Stimulated activated CD8-positive, alpha-beta memory T cell treated with anti-CD3 and anti-CD28 coated beads, Interleukin-7, amount 100 ng/mL, for 4 hours (primary cell): ENCODE measurements at regions not wholly inside any gene's neighbourhood (a gene's known extent, or its start where the extent isn't known, plus 50 kb on each side); places are given as distances from the start of the nearest gene placed in this dataset.
"Not testable (repeated sequence)": the region's sequence is repeated elsewhere in the genome, so short reads cannot be mapped to it uniquely, and the experiment has no call there.

Source experiments
- DNase-seq, 2 donors: peaks; one replicate each; pipeline ENCODE4 v3.0.0-alpha.2; 2020; ENCODE audit warnings: low read depth in 2 of 2

DNA sequence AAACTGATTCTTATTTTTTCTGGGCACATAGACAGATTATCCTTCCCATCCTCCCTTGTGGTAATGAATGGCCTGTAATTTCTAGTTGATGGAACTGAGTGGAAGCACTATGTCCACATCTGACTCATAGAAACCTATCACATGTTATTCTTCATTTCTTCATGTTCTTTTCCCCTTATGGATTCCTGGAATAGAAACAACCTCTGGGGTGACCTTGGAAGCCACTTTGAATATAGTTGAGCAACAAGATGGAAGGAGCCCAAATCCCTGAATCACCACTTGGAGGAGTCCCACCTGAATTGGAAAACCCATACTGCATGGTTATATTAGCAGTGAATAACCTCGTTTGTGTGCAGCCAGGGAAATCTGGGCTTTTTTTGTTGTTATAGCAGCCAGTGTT is 137.8 kb downstream of the MID1IP1 start:
- no peak for DNase-seq

DNA sequence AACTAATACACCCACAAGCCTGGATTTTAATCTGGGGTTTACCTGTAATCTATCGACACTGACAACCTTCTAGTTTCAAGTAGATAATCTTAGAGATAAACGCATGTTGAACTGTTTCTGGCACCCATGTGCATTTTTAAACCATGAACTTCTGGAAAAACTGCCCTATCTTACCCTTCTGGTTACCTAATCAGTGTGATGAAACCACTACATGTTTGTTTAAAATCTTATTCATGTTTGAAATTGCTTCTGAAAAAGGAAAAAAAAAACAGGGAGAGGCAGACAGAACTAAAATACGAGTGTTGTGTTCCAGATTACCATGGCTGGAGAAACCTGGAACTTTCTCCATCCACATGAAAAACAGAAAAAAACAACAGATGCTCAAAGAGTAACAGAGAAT is 139.3 kb downstream of the MID1IP1 start:
- DNase-seq = no peak

DNA sequence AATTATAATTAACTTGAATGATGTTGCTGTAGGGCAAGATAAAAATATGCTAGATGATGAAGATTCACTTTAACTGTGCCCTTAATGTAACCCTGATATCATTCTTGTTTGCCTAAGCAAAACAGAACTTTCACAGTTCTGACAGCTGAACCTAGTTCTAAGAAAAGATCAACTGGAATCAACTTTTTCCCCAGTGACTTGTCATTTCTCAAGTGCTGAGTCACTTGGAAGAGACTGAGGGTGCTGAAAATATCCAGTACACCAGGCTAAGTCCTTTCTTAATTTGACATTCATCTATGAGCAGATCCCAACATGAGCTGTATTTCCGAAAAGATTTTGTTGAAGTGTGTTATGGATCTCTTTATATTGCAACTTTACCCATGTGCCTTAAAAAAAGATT is 140.4 kb downstream of the MID1IP1 start:
- no peak for DNase-seq

DNA sequence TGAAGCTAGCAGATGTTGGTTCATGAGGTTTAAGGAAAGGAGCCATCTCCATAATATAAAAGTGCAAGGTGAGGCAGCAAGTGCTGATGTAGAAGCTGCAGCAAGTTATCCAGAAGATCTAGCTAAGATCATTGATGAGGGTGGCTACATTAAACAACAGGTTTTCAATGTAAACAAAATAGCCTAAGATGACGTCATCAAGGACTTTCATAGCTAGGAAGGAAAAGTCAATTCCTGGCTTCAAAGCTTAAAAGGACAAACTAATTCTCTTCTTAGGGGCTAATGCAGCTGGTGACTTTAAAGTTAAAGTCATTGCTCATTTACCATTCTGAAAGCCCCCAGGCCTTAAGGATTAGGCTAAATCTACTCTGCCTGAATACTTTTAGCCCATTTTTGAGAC is 141.9 kb downstream of the MID1IP1 start:
- DNase-seq = no peak

DNA sequence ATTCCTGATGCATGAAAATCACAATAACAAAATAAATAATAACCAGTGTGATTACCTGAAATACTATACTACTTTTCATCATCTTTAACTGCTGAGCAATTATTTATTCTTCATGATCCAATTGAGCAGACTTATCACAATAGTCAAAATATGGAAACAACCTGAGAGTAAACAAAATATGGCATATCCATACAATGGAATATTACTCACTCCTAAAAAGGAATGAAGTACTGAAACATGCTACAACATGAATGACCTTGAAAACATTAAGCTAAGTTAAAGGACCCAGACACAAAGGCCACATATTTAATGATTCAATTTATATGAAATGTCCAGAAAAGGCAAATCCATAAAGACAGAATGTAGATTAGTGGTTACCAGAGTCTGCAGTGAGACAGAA is 146.8 kb downstream of the MID1IP1 start:
- DNase-seq = no peak

DNA sequence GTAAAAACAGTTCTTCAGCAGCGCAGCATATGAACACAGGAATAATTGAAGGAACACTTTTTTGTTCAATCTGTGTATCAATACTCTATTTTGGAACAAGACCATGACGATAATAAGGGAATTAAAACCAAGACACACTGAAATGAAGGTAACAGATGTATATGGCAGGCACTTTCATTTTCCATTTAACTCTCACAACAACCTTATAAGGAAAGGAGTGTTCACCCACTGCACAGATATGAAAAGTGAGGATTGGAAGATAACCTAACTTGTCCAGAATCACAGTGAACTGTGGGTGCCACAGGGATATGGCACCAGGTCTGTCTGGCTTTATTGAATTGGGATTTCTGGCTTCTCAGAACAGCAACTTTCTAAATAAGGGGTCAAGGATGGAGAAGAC is 153.3 kb downstream of the MID1IP1 start:
- no peak for DNase-seq

DNA sequence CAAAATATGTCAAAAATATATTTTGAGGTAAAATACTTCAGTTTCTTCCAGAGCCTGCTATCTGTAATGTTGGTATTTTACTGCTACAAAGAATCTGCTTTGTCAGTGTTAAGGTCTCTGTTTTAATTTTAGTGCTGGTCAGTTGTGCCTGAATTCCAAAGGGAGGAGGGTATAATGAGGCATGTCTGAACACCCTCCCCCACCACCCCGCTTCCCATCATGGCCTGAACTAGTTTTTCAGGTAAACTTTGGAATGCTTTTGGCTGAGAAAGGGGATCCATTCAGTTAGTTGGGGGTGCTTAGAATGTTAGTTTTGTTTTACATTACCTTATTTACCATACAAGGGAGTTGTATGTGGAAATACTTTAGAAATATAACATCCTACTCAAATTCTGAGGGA is 158.5 kb downstream of the MID1IP1 start:
- DNase-seq = no peak

DNA sequence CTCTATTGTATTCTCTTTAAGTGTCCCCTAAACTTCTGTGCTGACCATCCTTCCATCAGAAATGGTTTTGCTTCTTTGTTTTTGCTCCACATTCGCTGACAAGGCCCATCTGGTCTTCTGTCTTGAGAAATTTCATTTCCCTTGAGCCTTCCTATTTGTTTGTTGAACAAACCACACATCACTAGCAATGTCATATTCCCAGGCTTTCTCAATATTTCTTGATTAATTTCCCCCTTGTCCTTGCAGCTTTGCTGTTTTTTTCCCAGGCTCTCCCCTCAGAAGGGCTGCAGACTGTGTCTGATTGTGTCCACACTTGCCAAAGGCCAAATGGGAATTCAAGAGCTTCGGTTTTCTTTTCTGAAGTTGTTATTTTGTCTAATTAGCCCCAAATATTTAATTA is 158.9 kb downstream of the MID1IP1 start:
- no peak for DNase-seq

DNA sequence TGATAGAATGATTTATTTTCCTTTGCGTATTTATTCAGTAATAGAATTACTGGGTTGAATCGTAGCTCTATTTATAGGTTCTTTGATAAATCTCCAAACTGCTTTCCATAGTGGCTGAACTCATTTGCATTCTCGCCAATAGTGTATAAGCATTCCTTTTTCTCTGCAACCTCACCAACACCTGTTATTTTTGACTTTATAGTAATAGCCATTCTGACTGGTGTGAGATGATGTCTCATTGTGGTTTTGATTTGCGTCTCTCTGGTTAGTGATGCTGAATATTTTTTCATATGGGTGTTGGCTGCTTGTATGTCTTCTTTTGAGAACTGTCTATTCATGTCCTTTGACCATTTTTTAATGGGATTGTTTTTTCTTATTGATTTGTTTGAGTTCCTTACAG is 160.7 kb downstream of the MID1IP1 start:
- DNase-seq = no peak

DNA sequence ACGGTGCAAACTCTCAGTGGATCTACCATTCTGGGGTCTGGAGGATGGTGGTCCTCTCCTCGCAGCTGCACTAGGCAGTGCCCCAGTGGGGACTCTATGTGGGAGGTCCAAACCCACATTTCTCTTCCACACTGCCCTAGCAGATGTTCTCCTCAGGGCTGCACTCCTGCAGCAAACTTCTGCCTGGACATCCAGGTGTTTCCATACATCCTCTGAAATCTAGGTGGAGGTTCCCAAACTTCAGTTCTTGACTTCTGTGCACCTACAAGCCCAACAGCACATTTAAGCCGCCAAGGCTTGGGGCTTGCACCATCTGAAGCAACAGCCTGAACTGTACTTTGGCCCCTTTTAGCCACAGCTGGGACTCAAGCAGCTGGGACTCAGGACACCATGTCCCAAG is 162.0 kb downstream of the MID1IP1 start:
- not testable (repeated sequence) for DNase-seq

DNA sequence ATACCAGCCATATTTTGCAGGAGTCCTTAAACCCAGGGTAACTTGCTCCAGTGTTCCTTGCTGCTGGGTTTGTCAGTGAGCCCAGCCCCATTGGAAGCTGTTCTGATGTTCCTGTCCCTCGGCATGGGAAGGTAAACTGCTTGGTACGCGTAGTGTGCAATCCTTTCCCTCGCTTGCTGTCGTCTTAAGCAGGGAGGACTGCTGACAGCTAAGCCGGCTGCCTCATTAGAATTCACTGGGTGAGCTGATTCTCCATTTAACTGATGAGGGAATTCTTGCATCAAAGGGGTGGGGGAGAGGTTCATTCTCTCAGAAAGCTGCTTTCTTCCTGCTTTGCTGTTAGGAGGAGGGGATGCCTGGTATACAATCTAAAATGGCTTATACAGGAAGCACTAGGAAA is 164.6 kb downstream of the MID1IP1 start:
- DNase-seq = no peak

DNA sequence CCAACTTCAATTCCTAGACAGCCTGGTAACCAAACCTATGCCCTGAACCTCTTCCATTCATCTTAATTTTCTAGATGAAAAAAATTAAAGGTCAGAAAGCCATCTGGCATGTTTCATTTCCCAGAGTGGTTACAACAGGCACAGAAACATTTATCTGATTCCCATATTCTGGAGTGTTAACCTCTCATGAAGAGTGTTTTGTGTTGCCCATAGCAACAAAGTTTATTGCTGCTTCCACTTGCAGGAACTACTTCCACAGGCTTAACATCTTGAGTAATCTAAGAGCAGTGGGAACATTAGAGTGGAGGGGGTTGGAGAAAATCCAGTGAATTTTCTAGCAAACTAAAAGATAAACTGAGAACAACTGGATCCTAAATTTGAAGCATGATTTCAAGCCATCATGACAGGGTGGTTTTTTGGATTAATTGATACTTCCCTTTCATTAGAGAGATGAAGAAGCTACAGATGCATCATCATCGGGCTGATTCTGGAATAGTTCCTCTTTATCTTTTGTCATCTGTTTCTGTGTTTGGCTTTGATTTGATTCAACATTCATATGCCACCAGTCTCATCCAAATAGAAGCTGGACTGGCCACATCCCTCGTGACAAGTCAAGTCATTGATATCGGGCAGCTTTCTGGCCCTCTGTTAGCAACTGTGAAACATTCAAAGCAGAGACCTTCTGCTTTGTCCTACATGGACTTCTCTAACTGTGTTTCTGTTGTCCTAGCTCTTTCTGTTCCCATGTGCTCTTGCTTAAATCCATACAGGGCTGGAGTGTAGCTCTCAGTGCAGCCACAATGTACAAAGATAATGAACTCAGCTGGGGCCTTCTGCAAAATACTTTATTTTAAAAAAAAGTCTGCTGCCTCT is 167.3 kb downstream of the MID1IP1 start:
- no peak for DNase-seq

DNA sequence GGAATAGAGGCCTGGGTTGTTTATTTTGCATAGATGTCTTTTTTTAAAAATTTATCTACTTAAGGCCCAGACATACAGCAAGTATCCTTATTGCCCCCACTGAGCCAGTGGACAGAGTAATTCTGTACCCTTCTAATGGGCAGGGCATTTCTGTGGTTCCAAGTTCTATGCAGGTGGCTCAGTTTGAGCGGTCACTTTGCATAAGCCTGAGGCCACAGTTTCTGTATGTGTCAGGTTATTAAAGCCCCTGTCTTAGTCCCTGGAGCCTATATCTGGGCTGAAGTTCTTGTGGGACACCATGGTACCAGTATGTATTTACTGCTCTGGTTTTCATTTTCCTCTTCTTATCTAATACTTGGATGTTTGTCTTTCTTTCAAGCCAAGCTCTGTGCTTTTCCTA is 168.8 kb downstream of the MID1IP1 start:
- DNase-seq = no peak

DNA sequence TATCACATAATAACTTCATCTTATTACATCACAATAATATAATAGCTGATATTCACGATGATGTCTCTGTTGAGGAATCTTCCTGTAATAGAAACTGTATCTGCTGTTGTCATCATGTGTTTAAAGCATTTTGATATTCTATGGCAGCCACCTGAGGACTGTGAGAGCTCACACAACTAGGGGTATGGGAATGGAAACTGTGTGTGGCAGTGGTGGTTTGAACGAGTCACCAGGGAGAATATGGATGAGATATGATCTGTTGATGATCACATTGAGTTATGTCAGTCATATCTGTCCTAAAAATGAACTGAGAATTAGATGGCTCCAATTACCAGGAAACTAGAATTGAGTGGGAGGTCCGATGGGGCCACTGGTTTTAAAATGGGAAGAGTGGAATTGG is 169.6 kb downstream of the MID1IP1 start:
- DNase-seq = no peak

DNA sequence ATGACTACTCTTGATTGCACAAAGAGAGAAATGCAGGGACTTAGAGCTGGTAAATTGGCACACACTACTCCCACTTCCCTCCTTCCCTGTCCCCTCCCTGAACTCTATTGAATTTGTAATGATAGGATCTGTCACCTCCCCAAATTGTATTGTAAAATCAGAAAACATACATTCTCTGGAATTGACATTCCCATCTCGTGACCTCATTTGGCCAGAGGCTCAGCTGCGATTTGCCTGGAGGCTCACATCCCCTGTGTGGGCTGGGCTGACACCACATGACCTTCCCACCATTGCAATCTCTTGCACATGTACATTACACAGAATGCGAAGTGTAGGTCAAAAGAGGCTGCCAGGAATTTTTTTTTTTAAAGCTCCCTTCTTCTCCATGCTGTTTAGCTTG is 172.1 kb downstream of the MID1IP1 start:
- DNase-seq = no peak

DNA sequence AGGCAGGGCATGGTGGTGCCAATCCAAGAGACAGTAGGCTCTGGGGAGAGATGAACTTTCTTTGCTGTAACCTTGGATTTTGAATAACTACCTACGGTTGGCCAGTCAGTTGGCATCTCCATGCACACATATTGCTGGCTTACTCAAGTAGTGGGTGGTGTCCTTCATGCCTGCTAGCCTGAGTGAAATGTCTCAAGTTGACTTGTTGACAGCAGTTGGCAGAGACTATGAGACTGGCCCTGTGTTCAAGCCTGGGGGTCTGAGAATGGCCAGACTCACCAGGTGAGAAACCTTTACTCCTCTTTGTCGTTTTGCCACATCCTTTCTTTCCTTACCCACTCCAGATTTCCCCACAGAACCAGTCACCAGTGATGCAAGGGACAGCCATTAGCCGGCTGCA is 173.3 kb downstream of the MID1IP1 start:
- DNase-seq = no peak

DNA sequence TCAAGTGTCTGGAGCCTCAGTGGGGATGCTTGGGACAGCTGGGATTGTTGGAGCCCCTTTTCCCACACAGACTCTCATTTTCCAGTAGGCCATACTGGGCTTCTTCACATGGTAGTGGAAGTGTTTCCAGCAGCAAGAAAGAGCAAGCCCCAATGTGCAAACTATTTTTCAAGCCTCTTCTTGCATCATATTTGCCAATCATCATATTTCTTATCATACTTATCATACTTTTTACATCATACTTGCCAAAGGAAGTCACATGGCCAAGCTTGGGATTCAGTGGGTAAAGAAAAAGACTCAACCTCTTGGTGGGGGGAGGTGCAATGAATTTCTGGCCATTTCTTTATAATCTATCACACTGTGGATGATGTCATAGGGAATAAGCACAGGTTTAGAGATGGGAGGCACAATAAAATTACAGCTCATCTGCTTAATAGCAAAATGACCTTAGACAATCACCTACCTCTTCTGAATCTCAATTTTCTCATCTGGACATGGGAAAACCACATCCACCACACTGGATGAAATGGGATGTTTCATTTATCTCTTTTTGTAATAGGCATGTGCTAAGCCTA is 174.2 kb downstream of the MID1IP1 start:
- DNase-seq = no peak

DNA sequence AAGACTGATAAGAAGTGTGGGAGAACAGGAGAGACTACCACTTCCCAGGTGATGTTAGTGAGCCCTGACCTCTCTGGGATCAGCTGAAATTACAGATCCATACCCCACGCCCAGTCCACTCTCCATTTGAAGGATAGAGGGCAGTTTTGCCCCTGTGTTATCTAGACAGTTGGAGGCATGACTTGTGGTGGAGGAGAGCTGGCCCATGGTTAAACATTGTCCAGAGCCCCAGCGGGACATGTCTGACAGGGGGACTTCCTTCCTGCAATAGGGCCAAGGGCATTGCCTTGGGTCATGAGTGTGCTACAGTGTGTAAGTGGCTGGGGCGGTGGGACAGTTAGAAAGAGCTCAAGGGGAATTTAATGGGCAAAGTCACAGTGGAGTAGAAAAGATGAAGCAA is 181.1 kb downstream of the MID1IP1 start:
- no peak for DNase-seq

DNA sequence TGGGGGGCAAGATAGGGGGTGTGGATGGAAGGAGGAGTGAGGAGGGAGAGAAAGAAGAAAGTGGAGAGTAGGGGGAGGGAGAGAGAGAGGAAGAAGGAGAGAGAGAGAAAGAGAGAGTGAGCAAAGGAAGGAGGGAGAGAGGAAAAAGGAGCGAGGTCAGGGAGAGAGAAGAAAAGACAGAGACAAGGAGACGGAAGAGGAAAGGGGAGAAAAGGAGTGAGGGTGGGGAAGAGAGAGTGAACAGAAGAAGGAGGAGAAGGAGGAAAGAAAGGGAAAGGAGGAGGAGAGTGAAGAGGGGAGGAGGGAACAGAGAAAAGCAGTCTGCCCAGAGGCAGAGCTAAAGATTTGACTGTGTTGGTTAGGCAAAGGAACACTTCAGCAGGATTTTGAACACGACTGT is 181.6 kb downstream of the MID1IP1 start:
- no peak for DNase-seq

DNA sequence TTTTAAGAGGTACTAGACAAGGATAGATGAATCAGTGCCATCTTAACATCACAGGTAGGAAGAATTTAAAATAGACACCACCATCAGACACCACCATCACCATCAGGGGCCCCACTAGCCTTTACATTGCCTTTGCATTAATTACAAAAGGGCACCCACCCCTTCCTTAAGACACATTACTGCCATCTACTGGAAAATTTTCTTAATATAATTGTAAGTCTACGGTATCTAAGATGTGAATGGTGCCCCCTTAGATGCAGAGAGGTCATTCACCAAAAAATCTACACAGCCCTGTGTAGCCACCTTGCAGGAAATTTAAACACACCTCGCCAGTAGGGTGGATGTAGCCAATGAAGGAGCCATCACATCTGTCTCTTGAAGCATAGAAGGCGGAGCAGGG is 184.1 kb downstream of the MID1IP1 start:
- no peak for DNase-seq

DNA sequence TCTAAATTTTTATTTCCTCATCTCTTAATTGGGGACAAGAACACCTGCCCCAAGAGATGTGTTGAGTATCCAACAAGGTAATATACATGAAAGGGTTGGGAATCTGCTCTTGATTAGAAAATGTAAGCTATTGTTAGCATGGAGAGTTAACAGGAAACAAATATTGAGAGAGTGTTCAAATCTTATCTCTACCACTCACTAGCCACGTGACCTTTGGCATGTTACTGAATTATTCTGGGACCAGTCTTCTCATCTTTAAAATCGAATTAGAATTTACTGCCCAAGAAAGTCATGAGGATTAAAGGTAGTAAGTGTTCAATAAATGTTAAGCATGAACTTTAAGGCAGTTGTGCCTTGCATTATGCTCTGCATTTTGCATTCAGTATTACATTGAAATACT is 184.7 kb downstream of the MID1IP1 start:
- no peak for DNase-seq

DNA sequence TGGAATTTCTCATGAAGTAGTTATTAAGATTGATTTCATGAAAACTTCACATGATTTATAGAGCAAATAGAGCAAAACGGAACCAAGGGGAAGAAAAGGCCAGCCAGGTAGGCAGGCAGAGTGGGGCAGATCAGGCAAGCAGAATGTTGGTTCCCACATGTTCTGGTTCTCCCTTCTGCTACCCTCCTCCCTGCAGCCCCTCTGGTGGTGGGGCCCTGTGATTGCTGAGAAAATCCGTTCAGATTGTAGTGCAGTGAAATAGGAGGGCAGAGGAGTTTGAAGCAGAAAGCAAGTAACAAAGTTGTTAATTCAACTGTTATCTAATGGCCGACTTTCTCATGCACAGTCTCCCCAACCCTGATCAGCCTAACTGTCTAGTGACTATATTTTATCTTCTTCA is 185.3 kb downstream of the MID1IP1 start:
- DNase-seq = no peak

DNA sequence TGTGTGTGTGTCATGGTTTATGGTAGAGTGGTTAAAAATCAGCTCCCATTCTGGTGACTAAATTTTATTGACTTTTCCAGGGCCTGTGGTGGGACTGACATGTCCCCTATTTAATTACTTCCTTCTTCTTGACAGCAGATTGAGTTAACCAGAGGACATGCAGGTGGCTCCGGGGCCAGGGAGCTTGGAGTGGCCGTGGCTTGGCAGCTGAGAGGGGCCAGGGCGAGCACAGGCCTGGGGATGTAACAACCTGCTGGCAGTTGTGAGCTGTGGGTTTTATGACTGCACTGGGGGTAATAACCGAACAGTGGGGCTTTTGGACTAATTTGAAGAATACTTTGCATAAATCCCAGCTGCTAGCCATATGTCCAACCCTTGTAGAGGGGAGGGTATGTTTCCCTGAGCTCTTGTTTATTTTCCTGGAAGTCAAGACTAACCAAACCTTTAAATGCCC is 186.0 kb downstream of the MID1IP1 start:
- no peak for DNase-seq

DNA sequence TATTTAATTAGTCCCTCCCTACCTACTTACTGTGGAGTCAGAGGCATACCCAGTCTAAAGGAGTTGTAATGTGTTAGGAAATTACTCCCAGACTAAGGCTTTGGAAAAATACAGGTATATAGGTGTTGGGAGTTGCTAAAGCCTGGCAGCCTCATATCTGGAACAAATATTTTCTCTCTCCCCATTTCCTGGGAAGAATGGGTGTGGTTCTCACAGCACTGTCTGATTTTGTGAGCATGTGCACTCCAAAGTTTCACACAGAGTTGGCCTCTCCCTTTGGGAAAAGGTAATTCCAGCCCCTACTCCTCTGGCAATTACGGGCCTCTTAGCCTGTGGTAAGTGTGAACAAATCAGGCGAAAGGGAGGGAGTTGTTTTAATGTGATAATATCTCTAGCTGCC is 187.0 kb downstream of the MID1IP1 start:
- no peak for DNase-seq
